Endothelial cell of umbilical vein (primary cell): ENCODE measurements at regions not wholly inside any gene's neighbourhood (a gene's known extent, or its start where the extent isn't known, plus 50 kb on each side); places are given as distances from the start of the nearest gene placed in this dataset.

ENCODE experiments used
- CTCF ChIP-seq, 2 donors: IDR thresholded peaks; 1 replicate in 1 of 2; 2 replicates in 1 of 2; pipeline ENCODE4 v1.5.1; 2011; ENCODE audit warnings: low read length in 2 of 2, mild to moderate bottlenecking in 2 of 2, moderate library complexity in 2 of 2, control low read depth in 1 of 2, inconsistent platforms in 1 of 2, low read depth in 1 of 2; ENCODE audit not compliant: insufficient read depth in 1 of 2; ENCODE audit errors: extremely low read depth in 1 of 2
- EZH2 ChIP-seq: IDR thresholded peaks from 2 replicates; pipeline ENCODE4 v1.6.1; 2012; ENCODE audit warnings: borderline replicate concordance, low read depth, mild to moderate bottlenecking, moderate library complexity, low read length, inconsistent platforms; ENCODE audit not compliant: severe bottlenecking
- POLR2A ChIP-seq: IDR thresholded peaks from 2 replicates; pipeline ENCODE4 v1.6.1; 2012; ENCODE audit warnings: low read depth, mild to moderate bottlenecking, control low read depth, low read length
- TF ChIP-seq, protein P1 (sequence below): IDR thresholded peaks from 2 replicates; pipeline ENCODE4 v1.6.1; 2011; ENCODE audit not compliant: insufficient read depth, insufficient read length

DNA sequence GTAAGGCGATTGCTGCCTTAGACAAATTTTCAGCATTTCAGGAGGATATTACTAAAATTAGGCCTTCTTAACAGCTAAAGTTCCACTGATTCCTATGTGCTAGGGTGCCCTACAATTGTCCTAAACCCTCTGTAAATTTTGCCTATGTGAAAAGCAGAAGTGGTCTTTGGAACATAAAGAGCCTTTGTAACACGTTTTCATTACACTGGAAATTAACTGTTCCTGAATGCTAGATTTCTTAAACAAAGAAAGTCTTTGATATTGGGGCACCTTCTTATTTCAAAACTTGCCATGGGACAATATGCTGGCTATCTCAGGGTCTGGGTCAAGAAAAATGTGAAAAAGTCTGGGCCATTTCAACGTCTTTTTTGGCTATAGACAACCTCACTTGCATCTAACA lies 60.4 kb upstream of the MOCS2 start:
- TF ChIP-seq EZH2 (no peak), CTCF (IDR thresholded peaks at IDR 0.05; ENCODE audit: extremely low read depth in 1 of 2, insufficient read depth in 1 of 2, low read depth in 1 of 2, low read length in 2 of 2) (no peak), POLR2A (no peak)
- TF ChIP-seq, protein P1, sequence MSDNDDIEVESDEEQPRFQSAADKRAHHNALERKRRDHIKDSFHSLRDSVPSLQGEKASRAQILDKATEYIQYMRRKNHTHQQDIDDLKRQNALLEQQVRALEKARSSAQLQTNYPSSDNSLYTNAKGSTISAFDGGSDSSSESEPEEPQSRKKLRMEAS, result no peak
